Fibroblast of lung (primary cell): ENCODE measurements at regions not wholly inside any gene's neighbourhood (a gene's known extent, or its start where the extent isn't known, plus 50 kb on each side); places are given as distances from the start of the nearest gene placed in this dataset.

Source experiments
- DNase-seq, 2 donors: peaks; one replicate each; pipeline versions ENCODE4 v3.0.0 to v3.0.0-alpha.2; 2010; ENCODE audit warnings: low read depth in 2 of 2
- H2AFZ ChIP-seq: 2 replicates; pipeline ENCODE4 v1.5.1; 2012; ENCODE audit warnings: low read length, control low read depth, inconsistent platforms
- H3K27ac ChIP-seq: 2 replicates; pipeline ENCODE4 v1.5.1; 2011; ENCODE audit warnings: low read length, control low read depth; ENCODE audit not compliant: insufficient read depth
- H3K27me3 ChIP-seq: 2 replicates; pipeline ENCODE4 v1.5.1; 2011; ENCODE audit warnings: mild to moderate bottlenecking, low read length; ENCODE audit not compliant: control insufficient read depth, insufficient read depth
- H3K36me3 ChIP-seq: 2 replicates; pipeline ENCODE4 v1.5.1; 2011; ENCODE audit warnings: low read length; ENCODE audit not compliant: control insufficient read depth, insufficient read depth
- H3K4me1 ChIP-seq: 2 replicates; pipeline ENCODE4 v1.5.1; 2011; ENCODE audit warnings: low read length; ENCODE audit not compliant: control insufficient read depth, insufficient read depth; ENCODE audit errors: extremely low read depth
- H3K4me2 ChIP-seq: 2 replicates; pipeline ENCODE4 v1.5.1; 2011; ENCODE audit warnings: low read length, control low read depth; ENCODE audit not compliant: insufficient read depth; ENCODE audit errors: extremely low read depth
- H3K4me3 ChIP-seq, 4 experiments: fragments of 200-600 bp in 1 of 4; sonication (generic) in 1 of 4; replicated peaks in 1 of 4; 2 replicates each; pipeline ENCODE4 v1.5.1; 2011 to 2016; ENCODE audit warnings: low read length in 4 of 4, low read depth in 3 of 4, mild to moderate bottlenecking in 3 of 4, control low read depth in 2 of 4, inconsistent platforms in 1 of 4, mixed read lengths in 1 of 4; ENCODE audit not compliant: insufficient read depth in 1 of 4; ENCODE audit errors: control extremely low read depth in 1 of 4
- H3K79me2 ChIP-seq: 2 replicates; pipeline ENCODE4 v1.5.1; 2012; ENCODE audit warnings: mild to moderate bottlenecking, low read length, inconsistent platforms; ENCODE audit not compliant: control insufficient read depth, insufficient read depth
- H3K9ac ChIP-seq: 2 replicates; pipeline ENCODE4 v1.5.1; 2011; ENCODE audit warnings: mild to moderate bottlenecking, low read length, control low read depth; ENCODE audit not compliant: insufficient read depth
- H3K9me3 ChIP-seq: 2 replicates; pipeline ENCODE4 v1.5.1; 2012; ENCODE audit warnings: low read depth, low read length; ENCODE audit not compliant: control insufficient read depth, insufficient read depth
- H4K20me1 ChIP-seq: 2 replicates; pipeline ENCODE4 v1.5.1; 2011; ENCODE audit warnings: low read length; ENCODE audit not compliant: control insufficient read depth, insufficient read depth; ENCODE audit errors: extremely low read depth
- CTCF ChIP-seq, 2 donors: IDR thresholded peaks in 1 of 2; conservative IDR thresholded peaks in 1 of 2; 1 replicate in 1 of 2; 2 replicates in 1 of 2; pipeline ENCODE4 v1.5.1; 2011 to 2012; ENCODE audit warnings: low read length in 2 of 2, control low read depth in 1 of 2, inconsistent platforms in 1 of 2, low read depth in 1 of 2, mild to moderate bottlenecking in 1 of 2
- EZH2 ChIP-seq: IDR thresholded peaks from 2 replicates; pipeline ENCODE4 v1.5.1; 2012; ENCODE audit warnings: low read length, control low read depth, mild to moderate bottlenecking; ENCODE audit errors: missing control alignments

GRCh38 chr17:15019158-15019557 is 246.0 kb downstream of the PMP22 start:
- no peak overlapping the region for H3K4me3 ChIP-seq
- no peaks in the 10 kb centered on the region for H3K79me2 ChIP-seq
- H3K4me2 ChIP-seq: no peak overlapping the region
- DNase-seq: no peak
- H3K9me3 ChIP-seq: no peaks in the 10 kb centered on the region
- no peaks in the 10 kb centered on the region for H3K27me3 ChIP-seq
- H3K27ac ChIP-seq: no peak overlapping the region
- H3K9ac ChIP-seq: no peak overlapping the region
- TF ChIP-seq CTCF (conservative IDR thresholded peaks at IDR 0.05 in 1 of 2, IDR thresholded peaks at IDR 0.05 in 1 of 2; ENCODE audit: low read depth in 1 of 2, low read length in 2 of 2) (no peak), EZH2 (no peak)
- H3K4me1 ChIP-seq: no peaks in the 10 kb centered on the region
- H4K20me1 ChIP-seq: no peaks in the 10 kb centered on the region
- H2AFZ ChIP-seq: no peak overlapping the region
- no peaks in the 10 kb centered on the region for H3K36me3 ChIP-seq

- DNase-seq: no peak
- Histone ChIP-seq H3K79me2 (no peaks in the 10 kb centered on the region), H3K27me3 (no peaks in the 10 kb centered on the region), H3K4me2 (no peak overlapping the region), H3K36me3 (no peaks in the 10 kb centered on the region), H4K20me1 (no peaks in the 10 kb centered on the region), H3K9me3 (no peaks in the 10 kb centered on the region), H3K4me3 (no peak overlapping the region), H3K9ac (no peak overlapping the region), H3K4me1 (no peaks in the 10 kb centered on the region), H2AFZ (no peak overlapping the region), H3K27ac (no peak overlapping the region)
- TF ChIP-seq EZH2 (no peak), CTCF (conservative IDR thresholded peaks at IDR 0.05 in 1 of 2, IDR thresholded peaks at IDR 0.05 in 1 of 2; ENCODE audit: low read depth in 1 of 2, low read length in 2 of 2) (no peak)
These were observed 252.7 kb downstream of the PMP22 start for GRCh38 chr17:15012351-15012980.

GRCh38 chr17:15009087-15009486 is 256.0 kb downstream of the PMP22 start:
- Histone ChIP-seq H3K4me1 (no peaks in the 10 kb centered on the region), H4K20me1 (no peaks in the 10 kb centered on the region), H3K79me2 (no peaks in the 10 kb centered on the region), H3K9ac (no peak overlapping the region), H3K27me3 (no peaks in the 10 kb centered on the region), H3K4me3 (no peak overlapping the region), H3K4me2 (no peak overlapping the region), H2AFZ (no peak overlapping the region), H3K27ac (no peak overlapping the region), H3K9me3 (no peaks in the 10 kb centered on the region), H3K36me3 (no peaks in the 10 kb centered on the region)
- TF ChIP-seq EZH2 (no peak), CTCF (conservative IDR thresholded peaks at IDR 0.05 in 1 of 2, IDR thresholded peaks at IDR 0.05 in 1 of 2; ENCODE audit: low read depth in 1 of 2, low read length in 2 of 2) (no peak)
- DNase-seq: no peak
